H1 (cell line): ENCODE measurements at regions not wholly inside any gene's neighbourhood (a gene's known extent, or its start where the extent isn't known, plus 50 kb on each side); places are given as distances from the start of the nearest gene placed in this dataset.

Experiments used
- CTCF ChIA-PET: fragments of 300-600 bp; sonication (Branson Sonifier 250); formaldehyde crosslinking; loops from one replicate; lab custom pipeline; 2021; ENCODE audit not compliant: partially characterized antibody; lab: Charles Lee
- POLR2A ChIA-PET: fragments of 300-600 bp; sonication (Branson Sonifier 250); formaldehyde crosslinking; loops from one replicate; lab custom pipeline; 2021; ENCODE audit warnings: inconsistent platforms; ENCODE audit not compliant: partially characterized antibody; lab: Charles Lee
- DNase-seq, 2 experiments: peaks; one replicate each; pipeline versions ENCODE4 v3.0.0 to v3.0.0-alpha.2; 2010 to 2022; ENCODE audit warnings: low spot score in 2 of 2, low read depth in 1 of 2, mixed read lengths in 1 of 2
- FAIRE-seq: peaks from 2 replicates; lab custom pipeline; 2011; peaks lifted over from hg19 to GRCh38; lab: Jason Lieb, UNC
- H2AFZ ChIP-seq: 2 replicates; pipeline ENCODE4 v1.8.1; 2012; ENCODE audit warnings: low read length, inconsistent platforms
- H2AK5ac ChIP-seq: 2 replicates; pipeline ENCODE4 v1.6.1; 2013; ENCODE audit warnings: low read depth, low read length
- H2BK120ac ChIP-seq: replicated peaks from 2 replicates; pipeline ENCODE3; 2013; ENCODE audit warnings: low read depth, low read length, inconsistent platforms
- H2BK12ac ChIP-seq: 2 replicates; pipeline ENCODE4 v1.6.1; 2013; ENCODE audit warnings: low read depth, low read length
- H2BK15ac ChIP-seq: 2 replicates; pipeline ENCODE4 v1.6.1; 2013; ENCODE audit warnings: low read length
- H2BK20ac ChIP-seq: 2 replicates; pipeline ENCODE4 v1.6.1; 2013; ENCODE audit warnings: low read length
- H2BK5ac ChIP-seq: 2 replicates; pipeline ENCODE4 v1.6.1; 2013; ENCODE audit warnings: low read depth, low read length
- H3K14ac ChIP-seq: 2 replicates; pipeline ENCODE4 v1.6.1; 2013; ENCODE audit warnings: inconsistent platforms; ENCODE audit not compliant: insufficient read length
- H3K18ac ChIP-seq: 2 replicates; pipeline ENCODE4 v1.6.1; 2013; ENCODE audit warnings: low read length; ENCODE audit errors: extremely low read depth
- H3K23ac ChIP-seq: 2 replicates; pipeline ENCODE4 v1.6.1; 2013; ENCODE audit warnings: inconsistent platforms; ENCODE audit not compliant: insufficient read length
- H3K23me2 ChIP-seq: 2 replicates; pipeline ENCODE4 v1.6.1; 2013; ENCODE audit warnings: low read depth, low read length
- H3K27ac ChIP-seq: 2 replicates; pipeline ENCODE4 v1.6.1; 2011; ENCODE audit warnings: low read depth, low read length, inconsistent platforms
- H3K27me3 ChIP-seq, 4 experiments: replicated peaks in 1 of 4; 1 replicate in 1 of 4; 2 replicates in 3 of 4; pipeline versions ENCODE4 v1.6.1 to v1.8.1; 2011 to 2013; ENCODE audit warnings: low read length in 3 of 4, mild to moderate bottlenecking in 3 of 4, inconsistent platforms in 2 of 4, mixed read lengths in 2 of 4, moderate library complexity in 1 of 4; ENCODE audit not compliant: control insufficient read depth in 3 of 4, insufficient read depth in 3 of 4; ENCODE audit errors: extremely low read depth in 1 of 4
- H3K36me3 ChIP-seq, 4 experiments: 2 replicates each; pipeline versions ENCODE4 v1.6.1 to v1.8.1; 2011 to 2013; ENCODE audit warnings: mild to moderate bottlenecking in 4 of 4, low read length in 3 of 4, moderate library complexity in 2 of 4, control low read depth in 1 of 4, inconsistent platforms in 1 of 4; ENCODE audit not compliant: insufficient read depth in 4 of 4, control insufficient read depth in 2 of 4
- H3K4ac ChIP-seq: replicated peaks from 2 replicates; pipeline ENCODE3; 2013; ENCODE audit warnings: low read length, low read depth, mixed read lengths, inconsistent platforms; ENCODE audit not compliant: insufficient read length
- H3K4me1 ChIP-seq, 4 experiments: replicated peaks in 1 of 4; 1 replicate in 1 of 4; 2 replicates in 3 of 4; pipeline versions ENCODE4 v1.6.1 to v1.8.1; 2011 to 2013; ENCODE audit warnings: low read length in 3 of 4, inconsistent platforms in 2 of 4, mixed read lengths in 1 of 4; ENCODE audit not compliant: insufficient read depth in 4 of 4, control insufficient read depth in 3 of 4
- H3K4me2 ChIP-seq, 2 experiments: 2 replicates each; pipeline versions ENCODE4 v1.6.1 to v1.8.1; 2011 to 2013; ENCODE audit warnings: low read depth in 2 of 2, low read length in 2 of 2, control low read depth in 1 of 2, inconsistent platforms in 1 of 2, mild to moderate bottlenecking in 1 of 2; ENCODE audit not compliant: insufficient read depth in 1 of 2
- H3K4me3 ChIP-seq, 4 experiments: fragments of 200-600, 300-600 bp in 1 of 4; sonication (generic), shearing (Covaris generic), sonication (Bioruptor Twin) in 1 of 4; 2 replicates each; pipeline versions ENCODE4 v1.5.1 to v1.8.1; 2011 to 2016; ENCODE audit warnings: low read length in 4 of 4, low read depth in 3 of 4, control low read depth in 2 of 4, inconsistent platforms in 2 of 4, mild to moderate bottlenecking in 2 of 4, mixed read lengths in 1 of 4, moderate library complexity in 1 of 4; ENCODE audit not compliant: insufficient read depth in 2 of 4; ENCODE audit errors: extremely low read depth in 1 of 4
- H3K56ac ChIP-seq: replicated peaks from 2 replicates; pipeline ENCODE3; 2013; ENCODE audit warnings: low read depth, mild to moderate bottlenecking, mixed read lengths, low read length, inconsistent platforms; ENCODE audit not compliant: insufficient read length
- H3K79me1 ChIP-seq: 2 replicates; pipeline ENCODE4 v1.6.1; 2013; ENCODE audit warnings: low read depth, low read length, control low read depth
- H3K79me2 ChIP-seq, 2 experiments: 2 replicates each; pipeline versions ENCODE4 v1.6.1 to v1.8.1; 2012 to 2013; ENCODE audit warnings: low read length in 2 of 2, mild to moderate bottlenecking in 2 of 2, inconsistent platforms in 1 of 2; ENCODE audit not compliant: insufficient read depth in 2 of 2, control insufficient read depth in 1 of 2
- H3K9ac ChIP-seq, 4 experiments: replicated peaks in 1 of 4; 1 replicate in 1 of 4; 2 replicates in 3 of 4; pipeline versions ENCODE4 v1.6.1 to v1.8.1; 2011 to 2013; ENCODE audit warnings: low read depth in 3 of 4, low read length in 3 of 4, control low read depth in 2 of 4, mild to moderate bottlenecking in 2 of 4, moderate library complexity in 2 of 4, inconsistent platforms in 1 of 4; ENCODE audit errors: extremely low read depth in 1 of 4
- H3K9me3 ChIP-seq, 2 experiments: 2 replicates each; pipeline versions ENCODE4 v1.6.1 to v1.8.1; 2012 to 2013; ENCODE audit warnings: mild to moderate bottlenecking in 2 of 2, moderate library complexity in 2 of 2, control low read depth in 1 of 2, inconsistent platforms in 1 of 2, low read depth in 1 of 2, low read length in 1 of 2, mixed read lengths in 1 of 2; ENCODE audit not compliant: insufficient read depth in 2 of 2
- H4K20me1 ChIP-seq, 2 experiments: replicated peaks in 1 of 2; 2 replicates each; pipeline versions ENCODE3 to v1.8.1; 2011 to 2013; ENCODE audit warnings: inconsistent platforms in 2 of 2, low read length in 2 of 2, mild to moderate bottlenecking in 1 of 2; ENCODE audit not compliant: insufficient read depth in 2 of 2, control insufficient read depth in 1 of 2
- H4K5ac ChIP-seq: 2 replicates; pipeline ENCODE4 v1.6.1; 2013; ENCODE audit warnings: low read length, low read depth, mixed read lengths, inconsistent platforms; ENCODE audit not compliant: insufficient read length
- H4K8ac ChIP-seq: 2 replicates; pipeline ENCODE4 v1.8.0; 2013; ENCODE audit warnings: mild to moderate bottlenecking, moderate library complexity, low read length, inconsistent platforms; ENCODE audit not compliant: insufficient read depth; ENCODE audit errors: extremely low read depth
- H4K91ac ChIP-seq: replicated peaks from 2 replicates; pipeline ENCODE3; 2013; ENCODE audit warnings: low read length, mixed read lengths, inconsistent platforms; ENCODE audit not compliant: insufficient read length
- BCL11A ChIP-seq, 2 experiments: IDR thresholded peaks; one replicate each; pipeline ENCODE4 v1.6.1; 2011; ENCODE audit warnings: low read depth in 2 of 2, low read length in 2 of 2, mild to moderate bottlenecking in 2 of 2
- CBX5 ChIP-seq: fragments of 300-800, 300-1000 bp; sonication (generic); IDR thresholded peaks from 2 replicates; pipeline ENCODE4 v1.7.1; 2016; ENCODE audit warnings: antibody characterized with exemption, low read length, low read depth
- CHD2 ChIP-seq: IDR thresholded peaks from 2 replicates; pipeline ENCODE4 v1.6.1; 2012; ENCODE audit warnings: low read length, improper control_type of control experiment
- CREB1 ChIP-seq: IDR thresholded peaks from 2 replicates; pipeline ENCODE4 v1.6.1; 2012; ENCODE audit warnings: inconsistent platforms
- EGR1 ChIP-seq: IDR thresholded peaks from 2 replicates; pipeline ENCODE4 v1.6.1; 2011; ENCODE audit warnings: low read depth, low read length, borderline replicate concordance
- EP300 ChIP-seq, 2 experiments: IDR thresholded peaks; 1 replicate in 1 of 2; 2 replicates in 1 of 2; pipeline ENCODE4 v1.6.1; 2011 to 2012; ENCODE audit warnings: low read depth in 2 of 2, low read length in 2 of 2, mild to moderate bottlenecking in 2 of 2, borderline replicate concordance in 1 of 2, inconsistent platforms in 1 of 2, moderate library complexity in 1 of 2
- FOSL1 ChIP-seq: IDR thresholded peaks from 2 replicates; pipeline ENCODE4 v1.6.1; 2011; ENCODE audit warnings: mild to moderate bottlenecking, low read depth, low read length, moderate library complexity; ENCODE audit not compliant: insufficient read depth
- GTF2F1 ChIP-seq: IDR thresholded peaks from 2 replicates; pipeline ENCODE4 v1.6.1; 2012; ENCODE audit warnings: low read depth, low read length, improper control_type of control experiment, borderline replicate concordance
- KDM4A ChIP-seq: IDR thresholded peaks from one replicate; pipeline ENCODE4 v1.7.1; 2012; ENCODE audit warnings: low read depth, mild to moderate bottlenecking, moderate library complexity, low read length, inconsistent platforms; ENCODE audit not compliant: severe bottlenecking
- SAP30 ChIP-seq: fragments of 300-600 bp; sonication (generic); IDR thresholded peaks from 2 replicates; pipeline ENCODE4 v1.7.1; 2012; ENCODE audit warnings: low read length, moderate library complexity, mild to moderate bottlenecking, inconsistent platforms; ENCODE audit not compliant: insufficient read depth, insufficient replicate concordance
- SP1 ChIP-seq: IDR thresholded peaks from 2 replicates; pipeline ENCODE4 v1.6.1; 2011; ENCODE audit warnings: low read depth, low read length
- TAF7 ChIP-seq: optimal IDR thresholded peaks from 2 replicates; pipeline ENCODE3; 2011; ENCODE audit warnings: low read depth, mild to moderate bottlenecking, inconsistent platforms, low read length, moderate library complexity, borderline replicate concordance
- TCF12 ChIP-seq: IDR thresholded peaks from 2 replicates; pipeline ENCODE4 v1.6.1; 2011; ENCODE audit warnings: low read depth, mild to moderate bottlenecking, low read length
- whole genome bisulfite sequencing, 2 experiments: shearing (Covaris generic) in 1 of 2; methylation state at CpG; one replicate each; pipeline versions ENCODE4 v1.1.6 to v1.1.7; 2013 to 2015; ENCODE audit warnings: low lambda C conversion rate in 2 of 2, mixed read lengths in 2 of 2, inconsistent platforms in 1 of 2, low coverage in 1 of 2, missing lambda C conversion rate in 1 of 2; ENCODE audit not compliant: insufficient replicate concordance in 2 of 2, insufficient coverage in 1 of 2, insufficient read length in 1 of 2; ENCODE audit errors: extremely low coverage in 1 of 2, missing lambda C conversion rate in 1 of 2; 5-methylcytosine and 5-hydroxymethylcytosine counted together

DNA sequence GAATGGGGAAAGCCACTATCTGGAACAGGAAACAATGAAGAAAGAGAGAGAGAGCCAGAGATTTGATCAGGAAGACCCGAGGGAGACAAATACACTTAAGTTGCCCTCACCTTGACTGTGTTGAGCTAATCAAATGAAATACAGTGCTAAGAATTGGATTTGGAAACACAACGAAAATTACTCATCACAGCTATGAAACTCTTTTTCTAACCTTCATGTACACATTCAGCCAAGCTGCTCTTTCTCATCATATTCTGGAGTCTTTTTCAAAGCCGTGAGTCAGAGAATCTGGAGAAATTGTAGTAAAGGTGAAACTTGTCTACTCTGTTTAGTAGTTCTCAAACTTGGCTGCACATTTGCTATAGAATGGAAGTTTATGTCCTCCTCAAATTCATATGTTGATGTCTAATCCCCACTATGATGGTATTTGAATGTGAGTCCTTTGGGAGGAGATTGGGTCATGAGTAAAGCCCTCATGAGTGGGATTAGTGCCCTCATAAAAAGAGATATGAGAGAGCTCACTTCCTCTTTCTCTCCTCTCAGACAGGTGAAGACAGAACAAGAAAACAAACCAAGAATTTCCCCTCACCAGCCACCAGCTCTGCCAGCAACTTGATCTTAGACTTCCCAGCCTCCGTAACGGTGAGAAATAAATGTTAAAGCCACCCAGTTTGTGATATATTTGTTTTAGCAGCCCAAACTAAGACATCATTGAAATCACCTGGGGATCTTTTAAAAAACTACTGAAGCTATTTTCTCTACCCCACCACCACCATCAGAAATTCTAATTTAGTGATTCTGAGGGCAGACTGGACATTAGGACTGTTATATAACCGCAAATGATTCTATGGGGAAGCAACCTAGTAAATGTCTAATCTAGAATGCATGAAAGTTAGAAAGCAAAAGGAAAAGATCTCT, 143.6 kb upstream of the GRM7 start:
- 89% methylated on average over 6 of the region's 6 CpGs; no CpG with 5 or more reads in 1 of the 2 experiments for WGBS, 2 experiments
- H3K27ac ChIP-seq, result no peak overlapping the region
- H2AK5ac ChIP-seq, result no peak overlapping the region
- H2BK5ac ChIP-seq, result no peak overlapping the region
- H3K56ac ChIP-seq, result no peak overlapping the region
- H3K18ac ChIP-seq, result no peak overlapping the region
- H2BK12ac ChIP-seq, result no peak overlapping the region
- no peak overlapping the region for H3K14ac ChIP-seq
- H3K9me3 ChIP-seq, result no peaks in the 10 kb centered on the region
- H4K20me1 ChIP-seq, result no peaks in the 10 kb centered on the region
- no peak overlapping the region for H4K8ac ChIP-seq
- no peak overlapping the region for H3K4ac ChIP-seq
- no peak for FAIRE-seq
- no peak overlapping the region for H3K9ac ChIP-seq
- no peak overlapping the region for H3K4me2 ChIP-seq
- no peak overlapping the region for H3K23ac ChIP-seq
- no peaks in the 10 kb centered on the region for H3K79me1 ChIP-seq
- H4K91ac ChIP-seq, result no peak overlapping the region
- no peaks in the 10 kb centered on the region for H3K36me3 ChIP-seq
- H2AFZ ChIP-seq, result no peak overlapping the region
- CTCF ChIA-PET, result no interaction called here
- H2BK20ac ChIP-seq, result no peak overlapping the region
- H3K4me3 ChIP-seq, result no peak overlapping the region
- no peaks in the 10 kb centered on the region for H3K23me2 ChIP-seq
- POLR2A ChIA-PET, result no interaction called here
- no peak for DNase-seq
- no peak overlapping the region for H2BK120ac ChIP-seq
- H2BK15ac ChIP-seq, result no peak overlapping the region
- H3K79me2 ChIP-seq, result no peaks in the 10 kb centered on the region
- no peak overlapping the region for H4K5ac ChIP-seq
- H3K4me1 ChIP-seq, result no peaks in the 10 kb centered on the region
- TF ChIP-seq EP300 (IDR thresholded peaks at IDR 0.05; ENCODE audit: borderline replicate concordance in 1 of 2, low read depth in 2 of 2, low read length in 2 of 2) (no peak), CHD2 (no peak), CBX5 (no peak), TCF12 (no peak), GTF2F1 (no peak), KDM4A (no peak), FOSL1 (no peak), BCL11A (IDR thresholded peaks at IDR 0.05; ENCODE audit: low read depth in 2 of 2, low read length in 2 of 2) (no peak), EGR1 (no peak), TAF7 (no peak), SAP30 (no peak), SP1 (no peak), CREB1 (no peak)
- no peaks in the 10 kb centered on the region for H3K27me3 ChIP-seq
